Trophoblast cell (in vitro differentiated cells and primary cell): ENCODE measurements at regions not wholly inside any gene's neighbourhood (a gene's known extent, or its start where the extent isn't known, plus 50 kb on each side); places are given as distances from the start of the nearest gene placed in this dataset.
"Not testable (repeated sequence)": the region's sequence is repeated elsewhere in the genome, so short reads cannot be mapped to it uniquely, and the experiment has no call there.

Source experiments
- DNase-seq, 2 donors: peaks; one replicate each; pipeline ENCODE4 v3.0.0-alpha.2; 2016
- H2AFZ ChIP-seq: 2 replicates; pipeline ENCODE4 v1.6.1; 2013; ENCODE audit warnings: low read length, moderate library complexity, mild to moderate bottlenecking; ENCODE audit not compliant: insufficient read depth, poor library complexity
- H2AK5ac ChIP-seq: 2 replicates; pipeline ENCODE4 v1.6.1; 2013; ENCODE audit warnings: mild to moderate bottlenecking, low read length
- H2BK120ac ChIP-seq: 2 replicates; pipeline ENCODE4 v1.6.1; 2013; ENCODE audit warnings: low read length, mild to moderate bottlenecking, moderate library complexity; ENCODE audit not compliant: insufficient read depth, poor library complexity
- H2BK12ac ChIP-seq: 2 replicates; pipeline ENCODE4 v1.6.1; 2013; ENCODE audit warnings: mild to moderate bottlenecking, low read length, moderate library complexity
- H2BK5ac ChIP-seq: 2 replicates; pipeline ENCODE4 v1.6.1; 2013; ENCODE audit warnings: low read length, low read depth, moderate library complexity, mild to moderate bottlenecking; ENCODE audit not compliant: poor library complexity
- H3K14ac ChIP-seq: 2 replicates; pipeline ENCODE4 v1.6.1; 2013; ENCODE audit warnings: mild to moderate bottlenecking, low read length
- H3K18ac ChIP-seq: 2 replicates; pipeline ENCODE4 v1.6.1; 2013; ENCODE audit warnings: mild to moderate bottlenecking, low read length
- H3K23ac ChIP-seq: 2 replicates; pipeline ENCODE4 v1.6.1; 2013; ENCODE audit warnings: low read length
- H3K27ac ChIP-seq: 2 replicates; pipeline ENCODE4 v1.5.1; 2013; ENCODE audit warnings: low read depth, mild to moderate bottlenecking, inconsistent platforms, low read length, moderate library complexity
- H3K27me3 ChIP-seq: 2 replicates; pipeline ENCODE4 v1.6.1; 2013; ENCODE audit warnings: inconsistent platforms, mild to moderate bottlenecking, low read length, moderate library complexity; ENCODE audit not compliant: insufficient read depth
- H3K36me3 ChIP-seq, 2 experiments: 1 replicate in 1 of 2; 2 replicates in 1 of 2; pipeline ENCODE4 v1.6.1; 2013; ENCODE audit warnings: low read length in 2 of 2, mild to moderate bottlenecking in 2 of 2, moderate library complexity in 1 of 2; ENCODE audit not compliant: insufficient read depth in 2 of 2, control insufficient read depth in 1 of 2
- H3K4ac ChIP-seq: 2 replicates; pipeline ENCODE4 v1.6.1; 2013; ENCODE audit warnings: low read depth, mild to moderate bottlenecking, low read length, moderate library complexity
- H3K4me1 ChIP-seq, 2 experiments: 1 replicate in 1 of 2; 2 replicates in 1 of 2; pipeline ENCODE4 v1.6.1; 2013; ENCODE audit warnings: low read length in 2 of 2, mild to moderate bottlenecking in 2 of 2, moderate library complexity in 1 of 2; ENCODE audit not compliant: insufficient read depth in 2 of 2, control insufficient read depth in 1 of 2
- H3K4me2 ChIP-seq: 2 replicates; pipeline ENCODE4 v1.6.1; 2013; ENCODE audit warnings: inconsistent platforms, mild to moderate bottlenecking, low read length, moderate library complexity
- H3K4me3 ChIP-seq: 2 replicates; pipeline ENCODE4 v1.5.1; 2013; ENCODE audit warnings: mild to moderate bottlenecking, low read depth, low read length, inconsistent platforms
- H3K79me1 ChIP-seq: one replicate; pipeline ENCODE4 v1.6.1; 2013; ENCODE audit warnings: low read length
- H3K79me2 ChIP-seq: 2 replicates; pipeline ENCODE4 v1.6.1; 2013; ENCODE audit warnings: low read length, mild to moderate bottlenecking; ENCODE audit not compliant: control insufficient read depth, insufficient read depth, poor library complexity
- H3K9ac ChIP-seq: 2 replicates; pipeline ENCODE4 v1.6.1; 2013; ENCODE audit warnings: mild to moderate bottlenecking, low read length
- H3K9me3 ChIP-seq: 2 replicates; pipeline ENCODE4 v1.6.1; 2013; ENCODE audit warnings: low read depth, mild to moderate bottlenecking, control low read depth, inconsistent platforms, low read length; ENCODE audit not compliant: insufficient read depth
- H4K12ac ChIP-seq: 2 replicates; pipeline ENCODE4 v1.6.1; 2013; ENCODE audit warnings: low read depth, mild to moderate bottlenecking, low read length, moderate library complexity
- H4K8ac ChIP-seq: 2 replicates; pipeline ENCODE4 v1.6.1; 2013; ENCODE audit warnings: low read depth, mild to moderate bottlenecking, low read length, moderate library complexity
- H4K91ac ChIP-seq: one replicate; pipeline ENCODE4 v1.6.1; 2013; ENCODE audit warnings: low read depth, mild to moderate bottlenecking, low read length, moderate library complexity
- WGBS: extraction: QIAGEN DNeasy Blood & Tissue Kit; methylation state at CpG from one replicate; pipeline ENCODE4 v1.1.7; 2013; ENCODE audit warnings: missing lambda C conversion rate; ENCODE audit not compliant: insufficient read length, insufficient coverage; ENCODE audit errors: extremely low coverage; 5-methylcytosine and 5-hydroxymethylcytosine counted together

DNA sequence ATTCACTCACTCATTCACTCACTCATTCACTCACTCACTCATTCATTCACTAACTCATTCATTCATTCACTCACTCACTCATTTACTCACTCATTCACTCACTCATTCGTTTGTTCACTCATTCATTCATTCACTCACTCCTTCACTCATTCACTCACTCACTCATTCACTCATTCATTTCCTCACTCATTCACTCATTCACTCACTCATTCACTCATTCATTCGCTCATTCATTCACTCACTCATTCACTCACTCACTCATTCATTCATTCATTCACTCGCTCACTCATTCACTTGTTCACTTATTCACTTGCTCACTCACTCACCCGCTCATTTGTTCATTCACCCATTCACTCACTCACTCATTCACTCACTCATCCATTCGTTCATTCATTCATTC, 140.2 kb upstream of the FOXD4L5 start:
- peaks cover 22% of the 10 kb centered on the region for H3K9me3 ChIP-seq
- not testable (repeated sequence) for H2AK5ac ChIP-seq, H4K8ac ChIP-seq, H3K4ac ChIP-seq, H3K36me3 ChIP-seq, H3K14ac ChIP-seq, H4K91ac ChIP-seq, H2AFZ ChIP-seq, H3K4me2 ChIP-seq, H2BK5ac ChIP-seq, H4K12ac ChIP-seq, H3K9ac ChIP-seq, H3K27me3 ChIP-seq, H3K79me1 ChIP-seq, H3K18ac ChIP-seq, H3K23ac ChIP-seq, H3K27ac ChIP-seq, DNase-seq, H3K79me2 ChIP-seq, H2BK120ac ChIP-seq, H2BK12ac ChIP-seq, H3K4me3 ChIP-seq, H3K4me1 ChIP-seq
- 100% methylated on average over 1 of the region's 5 CpGs for WGBS

DNA sequence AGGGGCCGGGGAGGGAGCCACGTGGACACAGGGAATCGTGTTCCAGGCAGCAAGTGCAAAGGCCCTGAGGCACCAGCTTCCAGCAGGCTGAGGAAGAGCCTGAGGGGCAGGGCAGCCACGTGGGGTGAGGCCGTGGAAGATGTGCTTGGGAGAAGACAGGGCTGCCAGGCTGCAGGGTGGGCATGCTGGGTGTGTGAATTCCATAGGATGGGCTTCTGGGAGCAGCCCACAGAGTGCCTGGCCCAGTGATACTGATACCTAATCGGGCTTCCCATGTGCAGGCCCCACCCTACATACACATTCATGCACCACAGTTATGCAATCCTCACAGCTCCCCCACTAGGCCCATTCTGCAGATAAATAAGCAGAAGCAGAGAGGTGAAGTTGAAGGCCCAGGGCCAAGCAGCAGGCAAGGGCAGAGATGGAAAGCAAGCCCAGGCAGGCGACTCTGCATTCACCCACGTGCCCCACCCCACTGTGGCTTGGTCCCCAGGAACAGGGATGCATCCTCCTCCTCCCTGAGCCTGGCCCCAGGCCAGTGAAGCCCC, 139.5 kb upstream of the FOXD4L5 start:
- not testable (repeated sequence) for H3K4me3 ChIP-seq, DNase-seq, H4K8ac ChIP-seq, H3K79me1 ChIP-seq, H2AFZ ChIP-seq, H3K4me2 ChIP-seq, H2BK120ac ChIP-seq, H4K12ac ChIP-seq, H3K36me3 ChIP-seq, H2AK5ac ChIP-seq, H2BK12ac ChIP-seq, H3K9ac ChIP-seq, H3K4ac ChIP-seq, H3K18ac ChIP-seq, H4K91ac ChIP-seq, H3K79me2 ChIP-seq, H2BK5ac ChIP-seq, H3K23ac ChIP-seq, H3K27me3 ChIP-seq, H3K14ac ChIP-seq, H3K4me1 ChIP-seq, H3K27ac ChIP-seq
- WGBS = no CpG with 5 or more reads among the region's 8 CpGs
- peaks cover 18% of the 10 kb centered on the region for H3K9me3 ChIP-seq

DNA sequence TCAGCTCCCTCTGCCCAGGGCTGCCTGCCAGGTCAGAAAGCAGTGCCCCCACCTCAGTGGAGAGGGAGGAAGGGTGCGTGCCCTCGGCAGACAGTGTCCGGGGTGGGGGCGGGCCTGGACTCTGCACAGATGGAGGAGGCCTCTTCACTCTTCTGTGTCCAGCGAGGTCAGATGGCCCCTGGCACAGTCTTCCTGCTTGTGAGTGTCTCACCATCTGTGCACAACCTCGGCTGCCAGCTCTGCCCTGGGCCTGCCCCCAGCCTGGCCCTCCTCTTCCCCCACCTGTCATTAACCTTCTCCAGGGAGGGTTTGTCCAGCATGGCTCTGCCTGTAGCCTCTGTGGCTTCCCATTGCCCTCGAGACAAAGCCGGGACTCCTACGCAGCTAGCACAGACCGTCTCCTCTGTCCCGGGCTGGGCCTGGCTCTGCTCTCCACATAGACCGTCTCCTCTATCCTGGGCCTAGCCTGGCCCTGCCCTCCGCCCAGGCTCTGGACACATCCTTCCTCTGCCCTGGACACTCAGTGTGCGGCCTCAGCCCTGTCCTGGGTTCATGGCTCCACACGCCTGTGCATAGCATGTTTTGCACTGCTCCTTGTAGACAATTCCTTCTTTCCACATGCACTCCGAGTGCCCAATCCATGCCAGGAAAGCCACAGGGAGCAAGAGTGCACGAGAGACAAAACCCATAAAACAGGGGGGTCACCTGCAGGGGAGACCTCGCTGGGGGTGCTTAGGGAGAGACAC, 138.9 kb upstream of the FOXD4L5 start:
- H2AK5ac ChIP-seq, H3K4me2 ChIP-seq, H3K4me3 ChIP-seq, H3K9ac ChIP-seq, DNase-seq, H2BK5ac ChIP-seq, H3K79me2 ChIP-seq, H4K8ac ChIP-seq, H3K79me1 ChIP-seq, H3K18ac ChIP-seq, H2AFZ ChIP-seq, H3K27me3 ChIP-seq, H3K27ac ChIP-seq, H3K4me1 ChIP-seq, H4K12ac ChIP-seq, H3K36me3 ChIP-seq, H2BK120ac ChIP-seq, H2BK12ac ChIP-seq, H4K91ac ChIP-seq, H3K23ac ChIP-seq, H3K14ac ChIP-seq, H3K4ac ChIP-seq: not testable (repeated sequence)
- H3K9me3 ChIP-seq = peaks cover 18% of the 10 kb centered on the region
- no CpG with 5 or more reads among the region's 18 CpGs for WGBS

DNA sequence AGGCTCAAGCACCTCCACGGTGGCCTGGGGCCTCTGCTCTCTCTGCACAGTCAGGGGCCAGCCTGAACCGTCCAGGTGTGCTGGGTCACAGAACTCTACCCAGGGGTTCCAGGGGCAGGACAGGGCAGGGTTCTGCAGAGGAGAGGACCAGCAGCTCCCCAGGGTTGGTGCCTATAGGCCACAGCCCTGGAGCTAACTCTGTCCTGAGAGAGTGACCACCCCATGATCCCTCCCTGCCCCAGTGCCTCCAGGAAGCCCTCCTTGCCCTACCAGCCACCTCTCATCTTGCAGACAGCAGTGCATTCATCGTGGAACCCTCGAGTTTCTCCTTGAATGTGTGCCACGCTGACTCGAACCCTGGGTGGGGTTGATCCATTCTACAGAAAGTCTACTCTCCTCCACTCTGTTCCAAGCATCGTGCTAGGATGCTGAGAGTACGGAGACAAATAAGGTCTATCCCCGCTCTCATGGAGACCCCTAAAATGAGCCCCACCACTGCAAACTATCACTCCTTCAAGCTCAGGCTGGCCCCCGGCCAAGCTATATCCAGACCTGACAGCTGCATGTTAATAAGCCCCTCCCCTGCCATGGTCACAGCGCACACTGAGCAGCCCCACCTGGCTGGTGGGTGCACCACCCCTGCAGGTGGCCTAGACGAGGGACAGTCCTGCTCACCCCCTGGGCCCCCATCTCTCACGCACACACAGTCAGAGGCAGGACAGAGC, 138.1 kb upstream of the FOXD4L5 start:
- not testable (repeated sequence) for H3K36me3 ChIP-seq, H3K4me1 ChIP-seq, H4K8ac ChIP-seq, H4K12ac ChIP-seq, H3K4me3 ChIP-seq, H3K79me2 ChIP-seq, H3K9ac ChIP-seq, H3K27ac ChIP-seq, H3K79me1 ChIP-seq, H3K4ac ChIP-seq, H2AK5ac ChIP-seq, H3K27me3 ChIP-seq, DNase-seq, H2AFZ ChIP-seq, H2BK120ac ChIP-seq, H4K91ac ChIP-seq, H3K23ac ChIP-seq, H2BK12ac ChIP-seq, H3K14ac ChIP-seq, H3K4me2 ChIP-seq, H2BK5ac ChIP-seq, H3K18ac ChIP-seq
- no CpG with 5 or more reads among the region's 13 CpGs for WGBS
- peaks cover 18% of the 10 kb centered on the region for H3K9me3 ChIP-seq
